Sciatic nerve (tissue), 2 donors: ENCODE measurements at regions not wholly inside any gene's neighbourhood (a gene's known extent, or its start where the extent isn't known, plus 50 kb on each side); places are given as distances from the start of the nearest gene placed in this dataset.

ENCODE experiments used
- ATAC-seq: fragments of 200-7000 bp; cut with Tn5 transposase; one replicate; pipeline ENCODE4 v1.9.1; 2020; ENCODE audit warnings: mild to moderate bottlenecking, moderate library complexity
- DNase-seq: peaks from one replicate; pipeline ENCODE4 v3.0.0-alpha.2; 2020; ENCODE audit warnings: low spot score
- intact Hi-C: fragments of 100-400 bp; cut with DNase I; formaldehyde crosslinking; loops from one replicate; pipeline ENCODE4 v1.14.2; 2022
- donor health status: DM: no; HTN: no; CAD: no.
- donor health status: DM: no; HTN: no; CAD: no.

- intact Hi-C loops = no loop called here
- ATAC-seq (no peak), DNase-seq (no peak)
Observed at GRCh38 chr4:119729835-119730670, 101.4 kb upstream of the PDE5A start.

DNA sequence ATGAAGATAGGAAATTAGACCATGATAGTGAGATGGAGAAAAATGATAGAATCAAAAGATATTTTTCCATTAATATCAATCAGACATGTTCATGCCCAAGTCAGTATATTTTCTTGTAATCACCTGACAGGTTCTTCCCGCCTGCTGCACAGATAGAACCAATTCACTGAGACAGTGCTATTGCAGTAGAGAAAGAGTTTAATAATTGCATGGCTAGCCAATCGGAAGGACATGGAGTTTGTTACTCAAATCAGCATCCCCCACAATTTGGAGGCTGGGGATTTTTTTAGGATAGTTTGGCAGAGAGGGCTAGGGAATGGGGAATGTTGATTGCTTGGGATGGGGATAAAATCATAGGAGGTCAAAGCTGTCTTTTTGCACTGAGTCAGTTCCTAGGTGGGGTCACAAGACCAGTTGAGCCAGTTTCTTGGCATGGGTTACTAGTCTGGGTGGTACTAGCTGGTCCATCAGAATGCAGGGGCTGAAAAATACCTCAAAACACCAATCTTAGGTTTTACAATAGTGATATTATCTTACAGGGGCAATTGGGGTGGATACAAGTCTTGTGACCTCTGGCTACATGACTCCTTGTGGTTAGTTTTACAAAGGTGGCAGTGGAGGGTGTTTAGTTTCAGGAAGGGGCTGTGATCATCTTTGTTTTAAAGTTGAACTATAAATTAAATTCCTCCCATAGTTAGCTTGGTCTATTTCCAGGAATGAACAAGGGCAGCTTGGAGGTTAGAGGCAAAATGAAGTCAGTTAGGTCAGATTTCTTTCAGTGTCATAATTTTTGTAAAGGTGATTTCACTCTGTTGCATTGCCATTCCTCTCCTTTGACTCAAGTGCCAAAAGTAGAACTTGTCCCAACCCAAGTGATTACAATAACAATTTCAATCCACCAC lies 100.3 kb upstream of the PDE5A start:
- no peak for ATAC-seq
- intact Hi-C loops = no loop called here
- DNase-seq = no peak

- DNase-seq = no peak
- intact Hi-C loops = no loop called here
- ATAC-seq = no peak
Observed at GRCh38 chr4:119728185-119728584, 99.6 kb upstream of the PDE5A start.

DNA sequence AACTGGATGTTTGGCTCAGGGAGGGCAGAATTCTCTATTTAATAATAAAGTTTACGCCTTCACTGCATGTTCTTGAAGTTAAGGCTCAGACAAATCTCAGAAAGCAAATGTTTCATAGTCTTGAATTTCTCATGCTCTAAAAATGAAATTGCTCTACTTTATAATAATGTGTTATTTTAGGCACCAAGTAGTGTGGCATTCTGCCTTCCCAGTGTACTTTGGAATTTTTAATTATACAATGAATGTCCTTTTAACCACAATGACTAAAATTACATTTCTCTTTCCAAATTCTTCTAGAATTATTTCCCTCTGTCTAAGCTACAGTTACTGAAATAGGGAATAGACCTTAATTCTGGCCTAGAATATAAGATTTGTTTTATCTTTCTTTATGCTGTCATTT lies 97.9 kb upstream of the PDE5A start:
- intact Hi-C loops = no loop called here

DNA sequence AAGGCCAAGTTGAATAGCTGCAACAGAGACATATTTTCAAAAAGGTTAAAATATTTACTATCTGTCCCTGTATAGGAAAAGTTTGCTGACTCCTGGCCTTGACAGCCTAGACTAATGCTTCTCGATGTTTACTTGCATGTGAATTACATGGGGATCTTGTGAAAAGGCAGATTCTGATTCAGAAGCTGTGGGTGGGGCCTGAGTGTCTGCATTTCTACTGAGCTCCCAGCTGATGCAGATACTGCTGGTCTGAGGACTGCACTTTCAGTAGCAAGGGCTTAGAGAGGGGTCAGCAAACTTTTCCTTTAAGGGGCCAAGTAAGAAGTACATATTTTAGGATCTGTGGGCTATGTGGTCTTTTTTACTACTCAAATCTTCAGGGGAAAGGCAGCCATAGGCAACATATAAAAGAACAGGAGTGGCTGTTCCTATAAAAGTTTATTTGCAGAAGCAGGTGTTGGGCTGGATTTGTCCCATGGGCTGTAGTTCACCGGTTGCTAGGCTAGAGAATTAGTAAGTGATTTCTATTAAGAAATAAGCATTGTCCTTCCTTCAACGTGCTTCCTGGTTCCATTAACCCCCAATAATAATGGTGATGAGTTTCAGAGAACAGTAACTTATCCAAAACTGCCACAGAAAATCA lies 97.2 kb upstream of the PDE5A start:
- DNase-seq (no peak), ATAC-seq (no peak)
- intact Hi-C loops = no loop called here

More for the DNA sequence above, 97.9 kb upstream of the PDE5A start:
- ATAC-seq (peak; percentile 79), DNase-seq (no peak)

GRCh38 chr4:119725011-119725410 lies 96.4 kb upstream of the PDE5A start:
- ATAC-seq (no peak), DNase-seq (no peak)
- intact Hi-C loops = no loop called here

DNA sequence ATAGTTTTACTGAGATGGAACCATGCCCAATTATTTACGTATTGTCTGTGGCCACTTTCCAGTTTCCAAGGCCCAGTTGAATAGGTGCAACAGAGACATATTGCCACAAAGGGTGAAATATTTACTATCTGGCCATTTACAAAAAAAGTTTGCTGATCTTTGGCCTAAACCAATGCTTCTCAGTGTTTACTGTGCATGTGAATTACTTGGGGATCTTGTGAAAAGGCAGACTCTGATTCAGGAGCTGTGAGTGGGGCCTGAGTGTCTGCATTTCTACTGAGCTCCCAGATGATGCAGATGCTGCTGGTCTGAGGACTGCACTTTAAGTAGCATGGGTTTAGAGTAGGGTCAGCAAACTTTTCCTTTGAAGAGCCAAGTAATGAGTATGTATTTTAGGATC lies 94.1 kb upstream of the PDE5A start:
- ATAC-seq (no peak), DNase-seq (no peak)
- intact Hi-C loops = no loop called here

DNA sequence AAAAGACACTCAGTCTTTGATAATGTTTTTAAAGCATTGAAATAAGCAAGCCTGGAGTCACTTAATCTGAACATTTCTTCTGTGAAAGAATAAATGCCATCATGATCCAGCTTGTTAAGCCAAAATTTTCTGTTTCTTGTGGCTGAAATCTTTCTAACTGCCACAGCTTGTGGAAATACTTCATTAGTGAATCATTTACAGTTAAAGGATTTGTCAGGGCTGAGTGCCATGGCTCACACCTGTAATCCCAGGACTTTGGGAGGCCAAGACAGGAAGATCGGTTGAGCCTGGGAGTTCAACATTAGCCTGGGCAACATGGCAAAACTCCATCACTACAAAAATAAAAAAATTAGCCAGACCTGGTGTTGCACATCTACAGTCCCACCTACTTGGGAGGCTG lies 93.3 kb upstream of the PDE5A start:
- ATAC-seq (no peak), DNase-seq (no peak)
- intact Hi-C loops = no loop called here

- DNase-seq (no peak), ATAC-seq (no peak)
- intact Hi-C loops = no loop called here
Observed at GRCh38 chr4:119715490-119716445, 87.2 kb upstream of the PDE5A start.

- ATAC-seq (no peak), DNase-seq (no peak)
- intact Hi-C loops = no loop called here
Observed at GRCh38 chr4:119709418-119709817, 80.8 kb upstream of the PDE5A start.

- intact Hi-C loops = no loop called here
- ATAC-seq = no peak
- DNase-seq = no peak
Observed at GRCh38 chr4:119707336-119707735, 78.7 kb upstream of the PDE5A start.

DNA sequence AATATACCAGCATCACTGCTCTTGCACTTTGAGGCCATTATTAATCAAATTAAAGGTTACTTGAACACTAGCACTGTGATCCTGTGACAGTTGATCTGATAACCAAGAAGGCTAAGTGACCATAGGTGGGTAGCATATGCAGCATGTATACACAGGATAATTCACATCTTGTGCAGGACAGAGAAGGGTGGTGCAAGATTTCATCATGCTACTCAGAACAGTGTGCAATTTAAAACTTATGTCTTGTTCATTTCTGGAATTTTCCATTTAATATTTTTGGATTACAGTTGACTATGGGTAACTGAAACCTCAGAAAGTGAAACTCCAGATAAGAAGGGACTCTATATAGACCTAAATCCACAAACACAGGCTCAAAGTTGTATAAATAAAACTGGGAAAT lies 78.2 kb upstream of the PDE5A start:
- ATAC-seq (no peak), DNase-seq (no peak)
- intact Hi-C loops = no loop called here

- ATAC-seq (no peak), DNase-seq (no peak)
- intact Hi-C loops = no loop called here
Observed at GRCh38 chr4:119697887-119698393, 69.3 kb upstream of the PDE5A start.

DNA sequence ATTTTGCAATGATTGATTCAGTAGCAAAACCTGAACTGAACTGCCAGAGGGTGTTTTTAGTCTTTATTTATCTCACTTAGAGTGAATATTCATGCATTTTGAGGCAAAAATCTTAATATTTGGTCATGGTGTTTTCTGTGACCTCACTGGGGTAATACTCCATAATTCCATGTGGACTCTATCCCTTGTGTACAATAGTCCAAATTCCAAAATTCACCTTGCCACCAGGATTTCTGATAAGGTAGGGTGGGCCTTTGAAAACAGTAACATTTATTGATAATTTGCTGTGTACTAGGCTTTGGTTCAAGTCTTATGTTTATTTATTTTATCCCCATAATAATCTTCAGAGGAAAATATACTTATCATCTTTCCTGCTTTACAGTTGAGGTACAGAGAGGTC lies 68.4 kb upstream of the PDE5A start:
- DNase-seq = no peak
- no peak for ATAC-seq
- intact Hi-C loops = no loop called here

DNA sequence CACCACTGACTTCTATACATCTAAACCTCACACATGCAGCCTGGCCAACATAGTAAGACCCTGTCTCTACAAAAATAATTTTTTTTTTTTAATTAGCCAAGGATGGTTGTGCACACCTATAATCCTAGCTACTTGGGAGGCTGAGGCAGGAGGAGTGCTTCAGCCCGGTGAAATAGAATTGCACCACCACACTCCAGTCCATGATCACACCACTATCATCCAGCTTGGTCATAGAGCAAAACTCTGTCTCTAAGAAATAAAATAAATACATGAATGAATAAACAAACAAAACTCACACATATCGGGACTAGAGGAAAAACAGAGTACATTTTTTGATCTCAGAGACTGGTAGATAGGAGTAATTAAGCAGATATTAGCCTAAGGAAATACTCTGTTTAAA lies 66.6 kb upstream of the PDE5A start:
- no peak for DNase-seq
- ATAC-seq = no peak

GRCh38 chr4:119693126-119693525 lies 64.5 kb upstream of the PDE5A start:
- no peak for DNase-seq
- intact Hi-C loops = no loop called here
- ATAC-seq = peak; percentile 77

More for the DNA sequence above, 66.6 kb upstream of the PDE5A start:
- intact Hi-C loops = no loop called here

- ATAC-seq = peak; percentile 80
- no peak for DNase-seq
- intact Hi-C loops = no loop called here
Observed at GRCh38 chr4:119692001-119692400, 63.4 kb upstream of the PDE5A start.

DNA sequence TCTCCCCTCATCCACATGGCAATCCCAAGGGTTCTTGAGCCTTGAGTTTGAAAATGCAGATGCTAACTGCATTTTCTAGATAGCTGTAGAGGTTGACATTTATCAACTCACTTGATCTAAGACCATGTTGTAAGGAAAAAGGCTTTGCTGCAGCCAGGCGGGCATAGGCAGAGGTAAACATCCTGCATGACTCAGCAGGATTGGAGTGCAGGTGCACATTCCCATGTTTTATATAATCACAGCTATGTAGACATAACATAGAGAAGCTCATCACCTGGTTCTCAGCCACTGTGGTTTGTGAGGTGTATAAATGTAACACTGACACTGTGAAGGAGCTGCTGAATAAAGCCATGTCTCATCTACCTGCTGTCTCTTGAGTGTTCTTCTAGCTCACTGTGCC lies 62.3 kb upstream of the PDE5A start:
- ATAC-seq (no peak), DNase-seq (no peak)
- intact Hi-C loops = no loop called here

- DNase-seq = no peak
- no peak for ATAC-seq
- intact Hi-C loops = no loop called here
Observed at GRCh38 chr4:119688446-119688845, 59.8 kb upstream of the PDE5A start.
